Stimulated activated naive CD8-positive, alpha-beta T cell treated with anti-CD3 and anti-CD28 coated beads, Interleukin-15, Interleukin-2, amounts not matched to agents 100 ng/mL and 50 ng/mL, for 24 hours (primary cell): ENCODE measurements at regions not wholly inside any gene's neighbourhood (a gene's known extent, or its start where the extent isn't known, plus 50 kb on each side); places are given as distances from the start of the nearest gene placed in this dataset.

ENCODE experiments used
- H3K27ac Mint-ChIP-seq: one replicate; pipeline ENCODE4 v1.8.0; 2021; ENCODE audit warnings: mild to moderate bottlenecking, mixed read lengths
- H3K27me3 Mint-ChIP-seq: one replicate; pipeline ENCODE4 v1.8.0; 2021; ENCODE audit warnings: mixed read lengths
- H3K36me3 Mint-ChIP-seq: one replicate; pipeline ENCODE4 v1.8.0; 2021; ENCODE audit warnings: low read depth, mixed read lengths
- H3K4me1 Mint-ChIP-seq: one replicate; pipeline ENCODE4 v1.8.0; 2021; ENCODE audit warnings: low read depth, mixed read lengths
- H3K4me3 Mint-ChIP-seq: one replicate; pipeline ENCODE4 v1.8.0; 2021; ENCODE audit warnings: mild to moderate bottlenecking, mixed read lengths
- H3K9me3 Mint-ChIP-seq: one replicate; pipeline ENCODE4 v1.8.0; 2021; ENCODE audit warnings: mixed read lengths

DNA sequence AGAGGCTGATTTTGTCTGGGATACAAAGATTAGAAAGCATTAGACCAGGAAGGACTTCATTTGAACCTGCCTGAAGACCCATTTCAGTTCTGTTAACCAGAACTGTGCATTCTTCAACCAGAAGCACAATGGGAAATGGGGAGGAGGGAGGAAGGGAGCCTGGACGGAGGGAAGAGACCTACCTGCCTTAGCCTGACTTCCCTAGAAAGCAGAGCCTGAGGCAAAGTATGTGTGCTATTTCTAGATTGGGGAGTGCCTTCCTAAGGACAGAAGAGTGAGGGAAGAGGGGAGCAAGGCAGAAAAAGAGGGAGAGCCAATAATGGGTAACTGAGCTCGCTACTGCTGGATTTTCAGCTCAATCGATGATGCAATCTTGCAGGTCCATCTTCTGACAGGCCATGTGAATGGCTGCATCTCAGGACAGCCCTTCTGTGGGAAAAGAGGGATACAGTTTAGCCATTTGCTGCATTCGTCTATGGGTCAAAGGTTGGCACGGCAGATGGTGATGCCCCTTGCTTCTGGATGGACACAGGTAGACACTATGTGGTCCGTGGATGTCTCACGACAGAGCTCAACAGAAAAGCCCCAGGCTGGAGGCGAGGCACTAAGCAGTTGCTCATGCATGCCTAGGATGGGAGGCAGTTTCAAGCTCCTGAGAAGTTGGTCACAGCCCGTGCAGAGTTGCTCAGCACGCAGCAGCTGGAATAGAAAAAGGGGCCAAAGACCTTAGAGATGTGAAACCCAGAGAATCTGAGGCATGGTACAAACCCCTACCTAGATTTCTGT is 78.8 kb upstream of the UBL3 start:
- H3K4me3 Mint-ChIP-seq, result no peak overlapping the region
- no peaks in the 10 kb centered on the region for H3K27me3 Mint-ChIP-seq
- no peaks in the 10 kb centered on the region for H3K4me1 Mint-ChIP-seq
- no peaks in the 10 kb centered on the region for H3K9me3 Mint-ChIP-seq
- no peak overlapping the region for H3K27ac Mint-ChIP-seq
- no peaks in the 10 kb centered on the region for H3K36me3 Mint-ChIP-seq

DNA sequence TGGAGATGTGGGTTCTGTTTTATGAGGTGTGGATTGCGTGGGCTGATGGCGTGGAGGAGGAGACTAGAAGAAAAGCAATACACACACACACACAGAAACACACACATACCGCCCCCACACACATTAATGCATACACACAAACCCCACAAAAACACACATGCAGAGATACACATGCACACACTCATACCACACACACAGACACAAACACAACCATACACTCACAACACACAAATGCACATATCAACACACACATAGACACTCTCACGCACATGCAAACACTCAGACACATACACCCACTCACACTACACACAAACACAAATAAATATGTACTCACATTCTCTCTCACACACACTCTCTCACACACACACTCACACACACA is 75.7 kb upstream of the UBL3 start:
- Mint-ChIP-seq H3K9me3 (no peaks in the 10 kb centered on the region), H3K27ac (no peak overlapping the region), H3K4me3 (no peak overlapping the region), H3K36me3 (no peaks in the 10 kb centered on the region), H3K27me3 (no peaks in the 10 kb centered on the region), H3K4me1 (peaks cover 9% of the 10 kb centered on the region)

DNA sequence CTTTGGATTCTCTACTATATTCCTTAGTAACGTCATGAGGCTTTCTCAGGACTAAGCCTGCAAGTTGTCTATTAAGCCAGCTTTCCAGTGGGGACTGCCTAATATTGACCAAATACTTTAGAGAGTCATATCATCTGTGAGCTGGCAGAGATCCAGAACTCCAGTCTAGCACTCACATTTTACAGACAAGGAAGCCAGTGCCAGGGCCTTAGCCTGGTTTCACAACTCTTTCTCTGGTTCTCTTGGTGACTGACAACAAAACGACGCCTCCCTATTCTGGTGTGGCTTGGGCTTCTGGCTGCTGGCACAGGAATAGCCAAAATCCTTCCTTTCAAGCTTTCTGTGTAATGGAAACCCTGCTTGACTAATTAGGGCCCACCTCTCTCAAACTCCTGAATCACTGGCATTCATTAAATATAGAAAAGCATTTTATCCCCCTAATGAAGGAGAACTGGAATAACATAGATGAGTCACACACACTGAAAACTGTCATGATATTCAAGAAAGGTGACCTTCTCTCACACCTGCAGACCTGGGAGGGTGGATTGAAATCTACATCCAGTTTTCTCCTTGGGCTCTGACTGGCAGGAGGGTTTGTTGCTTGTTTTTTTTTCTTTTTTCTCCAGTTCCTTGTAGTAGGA is 75.2 kb upstream of the UBL3 start:
- no peak overlapping the region for H3K27ac Mint-ChIP-seq
- no peaks in the 10 kb centered on the region for H3K27me3 Mint-ChIP-seq
- H3K4me3 Mint-ChIP-seq, result no peak overlapping the region
- H3K4me1 Mint-ChIP-seq, result peaks cover 9% of the 10 kb centered on the region
- no peaks in the 10 kb centered on the region for H3K36me3 Mint-ChIP-seq
- H3K9me3 Mint-ChIP-seq, result no peaks in the 10 kb centered on the region

GRCh38 chr13:29924482-29925350 is 74.3 kb upstream of the UBL3 start:
- H3K4me1 Mint-ChIP-seq, result peaks cover 9% of the 10 kb centered on the region
- H3K27ac Mint-ChIP-seq, result no peak overlapping the region
- no peaks in the 10 kb centered on the region for H3K9me3 Mint-ChIP-seq
- no peak overlapping the region for H3K4me3 Mint-ChIP-seq
- H3K27me3 Mint-ChIP-seq, result no peaks in the 10 kb centered on the region
- no peaks in the 10 kb centered on the region for H3K36me3 Mint-ChIP-seq

GRCh38 chr13:29923554-29924481 is 73.4 kb upstream of the UBL3 start:
- no peaks in the 10 kb centered on the region for H3K27me3 Mint-ChIP-seq
- H3K27ac Mint-ChIP-seq, result peak overlapping the region; percentile 29

DNA sequence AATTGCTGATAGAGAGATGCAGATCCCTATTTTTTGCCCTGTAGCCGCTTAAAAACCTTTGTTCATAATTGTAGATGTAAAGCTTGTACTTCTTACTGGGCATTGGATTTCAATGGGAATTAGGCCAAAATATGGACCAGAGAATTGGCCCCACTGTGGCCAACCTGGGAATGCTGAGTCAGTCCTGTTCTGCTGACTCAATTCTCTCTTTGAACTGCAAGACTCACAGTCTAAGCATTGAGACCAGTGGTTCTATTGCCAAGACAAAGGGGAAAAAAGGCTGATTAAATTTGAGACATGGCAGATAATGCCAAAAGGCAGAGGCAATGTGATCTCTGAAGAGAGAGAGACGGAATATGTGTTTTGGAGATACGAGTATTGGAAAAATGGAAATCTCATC is 72.5 kb upstream of the UBL3 start:
- H3K36me3 Mint-ChIP-seq, result no peaks in the 10 kb centered on the region
- H3K27ac Mint-ChIP-seq, result no peak overlapping the region
- no peaks in the 10 kb centered on the region for H3K9me3 Mint-ChIP-seq
- no peaks in the 10 kb centered on the region for H3K27me3 Mint-ChIP-seq
- H3K4me1 Mint-ChIP-seq, result peaks cover 9% of the 10 kb centered on the region
- H3K4me3 Mint-ChIP-seq, result no peak overlapping the region

More at GRCh38 chr13:29923554-29924481, 73.4 kb upstream of the UBL3 start:
- H3K36me3 Mint-ChIP-seq, result no peaks in the 10 kb centered on the region
- H3K9me3 Mint-ChIP-seq, result no peaks in the 10 kb centered on the region
- H3K4me1 Mint-ChIP-seq, result peaks cover 9% of the 10 kb centered on the region
- H3K4me3 Mint-ChIP-seq, result no peak overlapping the region

- peaks cover 9% of the 10 kb centered on the region for H3K4me1 Mint-ChIP-seq
- H3K9me3 Mint-ChIP-seq, result no peaks in the 10 kb centered on the region
Observed at GRCh38 chr13:29922281-29922821, 71.9 kb upstream of the UBL3 start.

GRCh38 chr13:29921542-29921941 is 71.1 kb upstream of the UBL3 start:
- Mint-ChIP-seq H3K27ac (no peak overlapping the region), H3K27me3 (no peaks in the 10 kb centered on the region), H3K4me3 (no peak overlapping the region), H3K36me3 (no peaks in the 10 kb centered on the region), H3K9me3 (no peaks in the 10 kb centered on the region), H3K4me1 (peaks cover 9% of the 10 kb centered on the region)

More at GRCh38 chr13:29922281-29922821, 71.9 kb upstream of the UBL3 start:
- Mint-ChIP-seq H3K36me3 (no peaks in the 10 kb centered on the region), H3K27ac (no peak overlapping the region), H3K4me3 (no peak overlapping the region), H3K27me3 (no peaks in the 10 kb centered on the region)

DNA sequence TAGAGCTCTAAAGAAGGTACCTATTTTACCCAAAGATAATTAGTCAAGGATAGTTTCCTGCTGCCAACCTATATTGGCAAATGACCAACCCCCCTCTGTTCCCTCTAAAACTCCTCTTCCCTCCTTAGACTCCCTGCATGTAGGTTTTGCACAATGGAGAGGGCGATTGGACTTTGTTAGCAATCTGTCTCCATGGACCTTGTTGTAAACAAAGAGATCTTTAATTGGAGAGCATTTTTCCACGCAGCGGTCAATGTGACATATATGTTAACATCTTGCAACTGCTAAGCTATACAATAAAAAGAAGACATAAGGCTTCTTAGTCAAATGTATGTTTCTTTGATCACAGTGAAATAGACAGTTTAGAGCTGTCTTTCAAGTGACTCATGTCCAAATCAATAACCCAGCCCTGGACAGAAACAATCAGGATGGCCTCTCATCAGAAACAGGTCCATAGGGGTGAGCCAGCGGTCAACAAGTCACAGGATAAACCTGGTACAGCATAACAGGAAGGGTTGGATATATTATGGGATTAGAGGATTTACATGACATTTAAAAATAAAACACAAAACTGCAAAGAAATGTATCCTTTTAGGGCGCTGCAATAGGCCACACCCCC is 69.7 kb upstream of the UBL3 start:
- Mint-ChIP-seq H3K4me3 (no peak overlapping the region), H3K4me1 (peaks cover 9% of the 10 kb centered on the region), H3K9me3 (no peaks in the 10 kb centered on the region), H3K36me3 (no peaks in the 10 kb centered on the region), H3K27me3 (no peaks in the 10 kb centered on the region), H3K27ac (no peak overlapping the region)

GRCh38 chr13:29918845-29919244 is 68.4 kb upstream of the UBL3 start:
- Mint-ChIP-seq H3K4me3 (no peak overlapping the region), H3K27me3 (no peaks in the 10 kb centered on the region), H3K4me1 (peaks cover 6% of the 10 kb centered on the region)

GRCh38 chr13:29917650-29918049 is 67.2 kb upstream of the UBL3 start:
- no peaks in the 10 kb centered on the region for H3K27me3 Mint-ChIP-seq
- no peaks in the 10 kb centered on the region for H3K9me3 Mint-ChIP-seq

More at GRCh38 chr13:29918845-29919244, 68.4 kb upstream of the UBL3 start:
- Mint-ChIP-seq H3K9me3 (no peaks in the 10 kb centered on the region), H3K36me3 (no peaks in the 10 kb centered on the region), H3K27ac (no peak overlapping the region)

GRCh38 chr13:29914581-29914980 is 64.2 kb upstream of the UBL3 start:
- Mint-ChIP-seq H3K4me1 (no peaks in the 10 kb centered on the region), H3K4me3 (no peak overlapping the region), H3K27me3 (no peaks in the 10 kb centered on the region), H3K27ac (no peak overlapping the region), H3K9me3 (no peaks in the 10 kb centered on the region), H3K36me3 (no peaks in the 10 kb centered on the region)

More at GRCh38 chr13:29917650-29918049, 67.2 kb upstream of the UBL3 start:
- no peaks in the 10 kb centered on the region for H3K4me1 Mint-ChIP-seq
- no peak overlapping the region for H3K27ac Mint-ChIP-seq
- H3K36me3 Mint-ChIP-seq, result no peaks in the 10 kb centered on the region
- H3K4me3 Mint-ChIP-seq, result no peak overlapping the region

DNA sequence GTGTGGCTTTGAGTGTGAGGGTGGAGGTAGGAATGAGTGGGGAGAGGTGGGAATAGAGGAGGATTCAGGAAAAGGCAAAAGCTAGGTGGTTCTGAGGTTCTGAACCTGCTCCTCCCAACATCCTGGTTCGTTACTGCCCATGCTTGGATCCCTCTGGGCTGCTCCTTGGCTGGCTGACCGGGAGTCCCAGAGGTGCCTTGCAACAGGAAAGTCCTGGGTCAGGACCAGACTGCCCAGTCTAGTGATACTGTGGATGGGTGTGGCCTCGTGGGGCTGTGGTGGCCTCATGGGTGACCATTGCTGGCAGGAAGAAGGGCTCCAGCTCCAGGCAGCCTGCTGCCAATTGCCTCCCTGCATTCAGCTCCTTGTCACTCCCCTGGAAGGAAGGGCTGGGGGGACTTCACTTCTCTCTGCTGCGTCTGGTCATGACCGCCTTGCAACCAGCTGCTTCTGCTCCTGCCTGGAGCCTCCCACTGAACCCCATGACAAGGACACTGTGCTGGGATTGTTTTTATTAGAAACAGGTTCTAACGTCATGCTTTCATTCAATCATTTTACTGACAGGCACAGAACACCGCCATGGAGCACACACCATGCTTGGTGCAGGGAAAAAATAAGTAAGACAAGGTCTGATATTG is 61.5 kb upstream of the UBL3 start:
- H3K36me3 Mint-ChIP-seq, result no peaks in the 10 kb centered on the region
- H3K27me3 Mint-ChIP-seq, result no peaks in the 10 kb centered on the region
- no peak overlapping the region for H3K4me3 Mint-ChIP-seq
- no peaks in the 10 kb centered on the region for H3K9me3 Mint-ChIP-seq
- peaks cover 5% of the 10 kb centered on the region for H3K4me1 Mint-ChIP-seq
- no peak overlapping the region for H3K27ac Mint-ChIP-seq
